Lower lobe of right lung (tissue), 2 donors: ENCODE measurements at regions not wholly inside any gene's neighbourhood (a gene's known extent, or its start where the extent isn't known, plus 50 kb on each side); places are given as distances from the start of the nearest gene placed in this dataset.

Experiments
- ATAC-seq, 2 donors: fragments of 200-7000 bp; cut with Tn5 transposase; one replicate each; pipeline ENCODE4 v1.9.1; 2020 to 2022; ENCODE audit warnings: mild to moderate bottlenecking in 2 of 2, moderate library complexity in 2 of 2
- DNase-seq: peaks from one replicate; pipeline ENCODE4 v3.0.0-alpha.2; 2020
- H3K27ac ChIP-seq: fragments of 200-600 bp; one replicate; pipeline ENCODE4 v1.8.0; 2022
- H3K27me3 ChIP-seq: fragments of 200-600 bp; one replicate; pipeline ENCODE4 v1.8.0; 2022; ENCODE audit warnings: low read depth
- H3K36me3 ChIP-seq: fragments of 200-600 bp; one replicate; pipeline ENCODE4 v1.8.0; 2022; ENCODE audit warnings: mild to moderate bottlenecking
- H3K4me1 ChIP-seq: fragments of 200-600 bp; one replicate; pipeline ENCODE4 v1.8.0; 2022
- H3K4me3 ChIP-seq: fragments of 200-600 bp; one replicate; pipeline ENCODE4 v1.8.0; 2022; ENCODE audit warnings: mild to moderate bottlenecking
- H3K9me3 ChIP-seq: fragments of 200-600 bp; one replicate; pipeline ENCODE4 v1.8.0; 2022
- intact Hi-C: fragments of 100-400 bp; cut with DNase I; formaldehyde crosslinking; loops from one replicate; pipeline ENCODE4 v1.11.0; 2022
- TF ChIP-seq, protein P1 (sequence below): fragments of 200-600 bp; IDR thresholded peaks from one replicate; pipeline ENCODE4 v1.8.0; 2022; ENCODE audit warnings: antibody characterized with exemption, mild to moderate bottlenecking
- donor health status: DM: no; HTN: yes; CAD: no; lungs with severe emphysema.

DNA sequence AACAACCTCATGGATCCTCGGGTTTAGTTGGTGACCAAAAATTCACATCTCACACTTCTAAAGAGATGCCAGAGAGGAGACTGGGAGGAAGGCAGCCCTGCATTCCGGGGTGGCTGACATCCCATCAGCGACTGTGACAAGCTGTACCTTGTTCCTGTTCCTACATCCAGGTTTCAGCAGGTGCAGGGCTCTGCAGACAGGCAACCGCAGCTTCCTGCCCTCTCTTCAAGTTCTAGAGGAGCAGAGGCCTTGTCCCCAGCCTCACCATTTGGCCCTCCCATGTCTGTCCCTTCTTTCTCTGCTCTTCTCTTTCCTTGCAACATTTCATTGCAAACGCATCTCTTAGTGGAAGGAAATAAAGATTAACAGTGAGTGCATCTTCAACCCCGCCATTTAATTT, 454.6 kb downstream of the IRX1 start:
- ATAC-seq: no peak
- no peak for DNase-seq
- H3K4me3 ChIP-seq: no peak overlapping the region
- no peaks in the 10 kb centered on the region for H3K9me3 ChIP-seq
- H3K36me3 ChIP-seq: no peaks in the 10 kb centered on the region
- H3K4me1 ChIP-seq: no peaks in the 10 kb centered on the region
- H3K27ac ChIP-seq: no peak overlapping the region
- H3K27me3 ChIP-seq: no peaks in the 10 kb centered on the region
- TF ChIP-seq, protein P1, sequence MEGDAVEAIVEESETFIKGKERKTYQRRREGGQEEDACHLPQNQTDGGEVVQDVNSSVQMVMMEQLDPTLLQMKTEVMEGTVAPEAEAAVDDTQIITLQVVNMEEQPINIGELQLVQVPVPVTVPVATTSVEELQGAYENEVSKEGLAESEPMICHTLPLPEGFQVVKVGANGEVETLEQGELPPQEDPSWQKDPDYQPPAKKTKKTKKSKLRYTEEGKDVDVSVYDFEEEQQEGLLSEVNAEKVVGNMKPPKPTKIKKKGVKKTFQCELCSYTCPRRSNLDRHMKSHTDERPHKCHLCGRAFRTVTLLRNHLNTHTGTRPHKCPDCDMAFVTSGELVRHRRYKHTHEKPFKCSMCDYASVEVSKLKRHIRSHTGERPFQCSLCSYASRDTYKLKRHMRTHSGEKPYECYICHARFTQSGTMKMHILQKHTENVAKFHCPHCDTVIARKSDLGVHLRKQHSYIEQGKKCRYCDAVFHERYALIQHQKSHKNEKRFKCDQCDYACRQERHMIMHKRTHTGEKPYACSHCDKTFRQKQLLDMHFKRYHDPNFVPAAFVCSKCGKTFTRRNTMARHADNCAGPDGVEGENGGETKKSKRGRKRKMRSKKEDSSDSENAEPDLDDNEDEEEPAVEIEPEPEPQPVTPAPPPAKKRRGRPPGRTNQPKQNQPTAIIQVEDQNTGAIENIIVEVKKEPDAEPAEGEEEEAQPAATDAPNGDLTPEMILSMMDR: no peak
- intact Hi-C loops: no loop called here

DNA sequence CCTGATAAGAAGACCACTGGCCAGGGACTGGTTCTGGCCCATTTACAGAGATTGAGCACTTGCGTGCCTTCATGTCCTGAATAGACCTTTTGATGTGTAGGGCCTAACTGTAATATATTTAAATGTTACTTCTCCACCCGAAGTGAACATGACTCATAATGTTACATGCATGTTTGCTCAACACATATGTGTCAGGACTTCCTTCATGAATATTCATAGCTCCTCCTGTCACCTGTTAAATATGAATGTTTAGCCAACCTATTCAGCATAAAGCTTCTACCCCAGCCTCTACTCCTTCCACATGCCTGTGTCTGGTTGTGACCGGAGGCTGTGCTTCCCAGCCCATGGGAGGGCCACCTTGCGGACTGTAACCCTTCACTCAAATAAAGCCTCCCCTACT, 457.5 kb downstream of the IRX1 start:
- H3K27ac ChIP-seq: no peak overlapping the region
- ATAC-seq: no peak
- H3K36me3 ChIP-seq: no peaks in the 10 kb centered on the region
- no peaks in the 10 kb centered on the region for H3K9me3 ChIP-seq
- TF ChIP-seq, protein P1: no peak
- intact Hi-C loops: no loop called here
- no peak for DNase-seq
- no peaks in the 10 kb centered on the region for H3K27me3 ChIP-seq
- no peaks in the 10 kb centered on the region for H3K4me1 ChIP-seq
- H3K4me3 ChIP-seq: no peak overlapping the region

DNA sequence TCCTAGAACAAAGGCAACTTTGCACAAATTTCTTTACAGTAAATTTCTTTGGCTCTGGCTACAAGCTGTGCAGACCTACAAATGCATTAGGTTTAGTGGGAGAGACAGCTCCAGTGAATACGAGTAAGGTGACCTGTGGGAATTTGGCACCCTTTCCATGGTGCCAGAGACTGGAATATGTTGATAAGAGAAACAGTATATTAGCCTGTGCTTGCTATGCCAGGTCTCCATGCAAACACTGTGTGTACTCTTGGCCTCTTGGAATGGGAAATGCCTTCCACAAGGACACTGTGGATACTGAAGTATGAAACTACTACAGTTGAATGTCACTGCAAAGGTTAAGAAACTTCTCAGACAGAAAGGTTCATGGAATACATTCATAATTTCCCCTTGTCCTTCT, 458.5 kb downstream of the IRX1 start:
- Histone ChIP-seq H3K9me3 (no peaks in the 10 kb centered on the region), H3K4me1 (no peaks in the 10 kb centered on the region), H3K27me3 (no peaks in the 10 kb centered on the region), H3K36me3 (no peaks in the 10 kb centered on the region), H3K27ac (no peak overlapping the region), H3K4me3 (no peak overlapping the region)
- ATAC-seq (no peak), DNase-seq (no peak)
- intact Hi-C loops: no loop called here
- TF ChIP-seq, protein P1: no peak

DNA sequence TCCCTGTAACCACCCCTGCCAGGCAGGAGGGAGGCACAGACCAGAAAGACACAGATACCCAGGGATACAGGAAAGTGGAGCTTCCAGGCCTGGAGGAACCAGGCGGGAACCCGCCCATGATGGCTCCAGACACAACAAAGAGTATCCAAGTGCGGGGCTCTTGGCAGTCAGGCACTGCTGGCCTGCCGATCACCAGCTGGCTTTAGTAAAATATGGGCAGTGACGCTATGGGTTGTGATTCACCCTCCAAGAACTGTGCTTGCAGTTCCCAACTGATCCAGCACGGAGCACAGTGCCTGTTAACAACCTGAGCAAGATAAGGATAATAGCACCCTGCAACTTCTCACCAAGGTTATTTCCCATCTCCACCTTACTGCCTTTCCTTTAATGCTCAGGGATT, 463.3 kb downstream of the IRX1 start:
- H3K9me3 ChIP-seq: no peaks in the 10 kb centered on the region
- no peak overlapping the region for H3K4me3 ChIP-seq
- no peaks in the 10 kb centered on the region for H3K36me3 ChIP-seq
- ATAC-seq: no peak
- intact Hi-C loops: no loop called here
- DNase-seq: no peak
- TF ChIP-seq, protein P1: no peak
- no peak overlapping the region for H3K27ac ChIP-seq
- no peaks in the 10 kb centered on the region for H3K27me3 ChIP-seq
- H3K4me1 ChIP-seq: no peaks in the 10 kb centered on the region

DNA sequence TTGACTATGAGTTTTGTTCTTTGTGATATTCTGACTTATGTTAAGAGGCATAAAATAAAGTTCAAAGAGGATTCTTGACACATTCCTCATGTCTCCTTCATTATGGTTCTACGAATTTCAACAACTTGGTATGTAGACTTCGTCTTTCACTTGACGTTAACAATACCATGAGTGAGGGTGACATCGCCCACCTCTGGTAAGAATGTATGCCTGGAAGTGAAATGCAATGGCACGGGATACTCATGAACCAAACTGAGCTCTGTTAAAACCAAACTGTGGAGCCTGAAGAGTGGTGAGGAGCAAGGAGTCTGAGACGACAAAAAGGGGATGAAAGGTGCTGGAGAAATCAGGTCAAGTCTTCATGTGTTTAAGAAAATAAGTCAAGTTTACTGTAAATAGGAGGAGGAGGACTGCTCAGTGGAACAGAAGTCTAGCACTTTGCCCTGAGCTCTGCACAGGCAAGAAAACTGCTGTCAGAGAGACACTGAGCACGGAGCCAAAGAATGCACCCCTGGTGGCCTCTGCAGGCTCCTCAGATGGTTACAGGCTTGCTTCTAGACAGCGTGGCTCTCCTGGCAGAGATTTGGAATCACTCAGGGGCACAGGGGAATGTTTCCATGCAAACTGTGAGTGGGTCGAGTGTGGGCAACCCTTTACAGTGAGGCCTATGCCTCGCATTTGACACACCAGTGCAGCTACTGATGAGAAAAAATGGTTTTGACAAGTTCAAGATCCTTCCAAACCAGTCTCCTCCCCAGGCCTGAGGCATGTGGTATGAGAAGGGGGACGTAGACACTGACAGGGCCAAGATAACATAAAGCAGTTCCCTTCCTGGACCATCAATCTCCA, 470.1 kb downstream of the IRX1 start:
- H3K4me3 ChIP-seq: no peak overlapping the region
- H3K4me1 ChIP-seq: no peaks in the 10 kb centered on the region
- H3K9me3 ChIP-seq: no peaks in the 10 kb centered on the region
- no peaks in the 10 kb centered on the region for H3K27me3 ChIP-seq
- DNase-seq (no peak), ATAC-seq (no peak)
- no peak overlapping the region for H3K27ac ChIP-seq
- TF ChIP-seq, protein P1: no peak
- no peaks in the 10 kb centered on the region for H3K36me3 ChIP-seq
- intact Hi-C loops: no loop called here
